AG10803 (cell line): ENCODE measurements at regions not wholly inside any gene's neighbourhood (a gene's known extent, or its start where the extent isn't known, plus 50 kb on each side); places are given as distances from the start of the nearest gene placed in this dataset.

Experiments
- DNase-seq: peaks from one replicate; pipeline ENCODE4 v3.0.0; 2010; ENCODE audit warnings: low read depth
- H3K4me3 ChIP-seq: 2 replicates; pipeline ENCODE4 v1.5.1; 2011; ENCODE audit warnings: mild to moderate bottlenecking, low read length, control low read depth
- TF ChIP-seq, protein P1 (sequence below): conservative IDR thresholded peaks from 2 replicates; pipeline ENCODE4 v1.5.1; 2011; ENCODE audit warnings: mild to moderate bottlenecking, low read length, control low read depth, inconsistent platforms

GRCh38 chr4:152091405-152091804, 330.6 kb upstream of the GATB start:
- DNase-seq: no peak
- TF ChIP-seq, protein P1, sequence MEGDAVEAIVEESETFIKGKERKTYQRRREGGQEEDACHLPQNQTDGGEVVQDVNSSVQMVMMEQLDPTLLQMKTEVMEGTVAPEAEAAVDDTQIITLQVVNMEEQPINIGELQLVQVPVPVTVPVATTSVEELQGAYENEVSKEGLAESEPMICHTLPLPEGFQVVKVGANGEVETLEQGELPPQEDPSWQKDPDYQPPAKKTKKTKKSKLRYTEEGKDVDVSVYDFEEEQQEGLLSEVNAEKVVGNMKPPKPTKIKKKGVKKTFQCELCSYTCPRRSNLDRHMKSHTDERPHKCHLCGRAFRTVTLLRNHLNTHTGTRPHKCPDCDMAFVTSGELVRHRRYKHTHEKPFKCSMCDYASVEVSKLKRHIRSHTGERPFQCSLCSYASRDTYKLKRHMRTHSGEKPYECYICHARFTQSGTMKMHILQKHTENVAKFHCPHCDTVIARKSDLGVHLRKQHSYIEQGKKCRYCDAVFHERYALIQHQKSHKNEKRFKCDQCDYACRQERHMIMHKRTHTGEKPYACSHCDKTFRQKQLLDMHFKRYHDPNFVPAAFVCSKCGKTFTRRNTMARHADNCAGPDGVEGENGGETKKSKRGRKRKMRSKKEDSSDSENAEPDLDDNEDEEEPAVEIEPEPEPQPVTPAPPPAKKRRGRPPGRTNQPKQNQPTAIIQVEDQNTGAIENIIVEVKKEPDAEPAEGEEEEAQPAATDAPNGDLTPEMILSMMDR: no peak
- H3K4me3 ChIP-seq: no peak overlapping the region

DNA sequence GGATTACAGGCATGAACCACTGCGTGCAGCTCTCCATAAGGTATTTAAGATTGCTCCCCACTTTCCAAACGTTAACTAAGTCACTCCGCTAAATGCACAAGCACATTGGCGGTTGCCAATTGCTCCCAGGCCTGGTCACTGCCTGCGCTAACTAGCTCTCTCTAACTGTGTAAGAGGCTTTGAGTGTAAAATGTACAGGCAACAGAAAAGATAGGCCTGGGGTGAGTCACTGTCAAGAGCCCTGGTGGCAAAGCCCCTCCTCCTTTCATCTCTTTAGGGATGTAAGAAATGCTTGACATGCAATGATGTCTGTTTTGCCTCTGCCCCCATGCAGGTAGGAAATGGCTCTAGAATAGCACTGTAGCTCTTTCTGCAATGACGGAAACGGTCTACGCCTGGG, 329.7 kb upstream of the GATB start:
- no peak overlapping the region for H3K4me3 ChIP-seq
- TF ChIP-seq, protein P1: no peak
- peak; percentile 46 for DNase-seq

DNA sequence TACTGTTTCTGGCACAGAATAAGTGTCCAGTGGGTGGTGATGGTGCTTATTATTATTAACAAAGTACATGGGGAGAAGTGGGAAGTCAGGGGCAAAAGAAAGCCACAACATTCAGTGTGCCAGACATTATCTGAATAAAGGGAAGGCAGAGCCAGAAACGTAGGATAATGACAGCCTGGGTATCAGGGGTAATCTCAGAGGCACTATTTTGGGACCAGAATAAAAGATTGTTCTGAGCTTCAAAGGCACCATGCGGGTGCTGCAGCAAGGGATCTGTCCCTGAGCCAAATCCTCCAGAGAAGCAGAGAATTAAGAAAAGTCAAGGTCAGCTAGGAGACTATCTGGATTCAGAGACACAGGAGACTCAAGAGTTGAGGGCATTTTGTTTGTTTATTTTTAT, 328.8 kb upstream of the GATB start:
- no peak for DNase-seq
- TF ChIP-seq, protein P1: no peak
- no peak overlapping the region for H3K4me3 ChIP-seq

- no peak overlapping the region for H3K4me3 ChIP-seq
- DNase-seq: no peak
- TF ChIP-seq, protein P1: no peak
Observed at GRCh38 chr4:152087335-152087734, 326.5 kb upstream of the GATB start.

- TF ChIP-seq, protein P1: no peak
- H3K4me3 ChIP-seq: no peak overlapping the region
- no peak for DNase-seq
Observed at GRCh38 chr4:152085657-152086056, 324.9 kb upstream of the GATB start.

DNA sequence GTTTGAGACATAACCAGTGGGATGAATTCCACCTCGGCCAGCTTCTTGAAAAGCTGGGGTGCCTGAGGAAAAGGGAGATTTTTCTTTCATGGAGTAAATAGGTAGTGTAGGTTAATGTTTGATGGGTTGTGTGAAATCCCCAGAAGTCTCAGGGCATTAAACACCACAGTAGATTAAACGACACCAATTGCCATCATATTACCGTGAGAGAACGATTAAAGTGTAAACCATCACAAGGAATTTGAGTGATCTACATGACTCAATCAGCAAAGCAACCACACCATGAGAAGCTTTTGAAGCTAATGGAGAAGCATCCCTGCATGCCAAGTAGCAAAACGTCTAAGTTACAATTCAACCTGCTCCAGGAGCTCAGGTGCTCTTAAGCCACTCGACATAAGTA, 322.5 kb upstream of the GATB start:
- DNase-seq: no peak
- TF ChIP-seq, protein P1: no peak
- no peak overlapping the region for H3K4me3 ChIP-seq

DNA sequence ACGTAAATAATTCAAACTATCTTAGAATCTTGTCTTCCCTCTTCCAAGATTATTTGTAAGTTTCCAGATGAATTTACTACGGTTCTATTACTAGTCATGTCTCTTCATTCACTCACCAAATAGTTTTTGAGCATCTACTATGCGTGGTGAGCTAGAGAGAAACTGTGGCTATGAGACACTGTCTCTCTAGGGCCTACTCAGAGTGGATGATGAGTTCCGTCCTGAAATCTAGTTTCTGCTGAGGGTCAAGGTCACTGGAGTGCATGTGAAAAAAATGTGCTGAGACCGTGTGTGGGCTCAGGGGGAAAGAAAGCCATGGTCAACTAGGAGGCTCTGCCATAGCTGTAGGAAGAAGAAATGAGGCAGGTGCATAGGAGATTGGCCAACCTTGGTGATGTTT, 320.2 kb upstream of the GATB start:
- TF ChIP-seq, protein P1: no peak
- no peak overlapping the region for H3K4me3 ChIP-seq
- no peak for DNase-seq
